MM.1S (cell line): ENCODE measurements at regions not wholly inside any gene's neighbourhood (a gene's known extent, or its start where the extent isn't known, plus 50 kb on each side); places are given as distances from the start of the nearest gene placed in this dataset.

Experiments
- CTCF ChIP-seq: fragments of 300-600 bp; sonication (generic); IDR thresholded peaks from 2 replicates; pipeline ENCODE4 v1.5.1; 2016; ENCODE audit warnings: antibody characterized with exemption, low read length, mixed read lengths
- EZH2 ChIP-seq: fragments of 300-600 bp; sonication (generic); optimal IDR thresholded peaks from 2 replicates; pipeline ENCODE3; 2017; ENCODE audit warnings: low read depth, mild to moderate bottlenecking, antibody characterized with exemption, low read length, mixed read lengths
- EZH2phosphoT487 ChIP-seq: fragments of 300-600 bp; sonication (generic); IDR thresholded peaks from 2 replicates; pipeline ENCODE4 v1.6.1; 2018; ENCODE audit warnings: antibody characterized with exemption, low read length

GRCh38 chr14:82403987-82404386 lies 870.3 kb upstream of the SEL1L start:
- TF ChIP-seq CTCF (no peak), EZH2 (no peak), EZH2phosphoT487 (no peak)
